ENCODE measurements at regions not wholly inside any gene's neighbourhood (a gene's known extent, or its start where the extent isn't known, plus 50 kb on each side); places are given as distances from the start of the nearest gene placed in this dataset.

DNA sequence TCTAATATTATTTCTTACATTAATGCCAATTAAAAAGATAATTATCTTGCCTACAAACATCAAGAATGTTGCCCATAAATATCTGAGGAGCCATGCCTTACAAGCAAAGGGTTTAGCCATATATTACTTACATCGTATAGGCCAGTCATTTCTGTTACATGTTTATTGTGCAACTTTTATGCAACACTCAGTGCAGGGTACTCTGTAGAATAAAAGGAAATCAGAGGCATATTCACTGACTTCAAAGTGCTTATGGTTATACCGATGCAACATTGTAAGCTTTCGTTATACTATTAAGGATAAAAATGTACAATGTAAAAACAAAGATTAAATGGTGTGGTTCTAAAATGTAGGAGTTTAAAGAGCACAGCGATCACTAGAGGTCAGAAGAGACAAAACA is 315.9 kb downstream of the PCDH10 start:
- Histone ChIP-seq H3K27me3 (ENCODE audit: control insufficient read depth in 4 of 4, insufficient read depth in 4 of 4, low read length in 3 of 4) (no peaks in the 10 kb centered on the region), H3K9me3 (ENCODE audit: control insufficient read depth in 4 of 4, low read length in 3 of 4) (no peaks in the 10 kb centered on the region), H3K9ac (ENCODE audit: low read depth in 1 of 2, low read length in 2 of 2) (no peak overlapping the region), H3K27ac (ENCODE audit: low read depth in 1 of 2, low read length in 2 of 2) (no peak overlapping the region), H3K4me1 (ENCODE audit: control insufficient read depth in 4 of 4, insufficient read depth in 4 of 4, low read length in 3 of 4) (no peaks in the 10 kb centered on the region), H3K4me3 (ENCODE audit: low read depth in 1 of 3, low read length in 3 of 3) (no peak overlapping the region), H3K36me3 (ENCODE audit: control insufficient read depth in 4 of 4, insufficient read depth in 3 of 4, low read depth in 1 of 4, low read length in 3 of 4) (no peaks in the 10 kb centered on the region)
- no peak for DNase-seq (ENCODE audit: low spot score)
- 70% methylated on average over 4 of the region's 4 CpGs for WGBS
- TF ChIP-seq HNF4A (conservative IDR thresholded peaks at IDR 0.05) (no peak), RAD21 (IDR thresholded peaks at IDR 0.05) (no peak), GABPA (IDR thresholded peaks at IDR 0.05 in 1 of 2, conservative IDR thresholded peaks at IDR 0.05 in 1 of 2) (no peak), TAF1 (conservative IDR thresholded peaks at IDR 0.05) (no peak), RXRA (IDR thresholded peaks at IDR 0.05) (no peak), YY1 (IDR thresholded peaks at IDR 0.05) (no peak), EGR1 (IDR thresholded peaks at IDR 0.05; ENCODE audit: low read depth in 2 of 2) (no peak), FOXA2 (IDR thresholded peaks at IDR 0.05) (no peak), NR2F2 (IDR thresholded peaks at IDR 0.05) (no peak), SP1 (IDR thresholded peaks at IDR 0.05) (no peak), HNF4G (IDR thresholded peaks at IDR 0.05) (no peak)
- TF ChIP-seq, protein P1, sequence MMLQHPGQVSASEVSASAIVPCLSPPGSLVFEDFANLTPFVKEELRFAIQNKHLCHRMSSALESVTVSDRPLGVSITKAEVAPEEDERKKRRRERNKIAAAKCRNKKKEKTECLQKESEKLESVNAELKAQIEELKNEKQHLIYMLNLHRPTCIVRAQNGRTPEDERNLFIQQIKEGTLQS (IDR thresholded peaks at IDR 0.05) = no peak
- TF ChIP-seq, protein P2, sequence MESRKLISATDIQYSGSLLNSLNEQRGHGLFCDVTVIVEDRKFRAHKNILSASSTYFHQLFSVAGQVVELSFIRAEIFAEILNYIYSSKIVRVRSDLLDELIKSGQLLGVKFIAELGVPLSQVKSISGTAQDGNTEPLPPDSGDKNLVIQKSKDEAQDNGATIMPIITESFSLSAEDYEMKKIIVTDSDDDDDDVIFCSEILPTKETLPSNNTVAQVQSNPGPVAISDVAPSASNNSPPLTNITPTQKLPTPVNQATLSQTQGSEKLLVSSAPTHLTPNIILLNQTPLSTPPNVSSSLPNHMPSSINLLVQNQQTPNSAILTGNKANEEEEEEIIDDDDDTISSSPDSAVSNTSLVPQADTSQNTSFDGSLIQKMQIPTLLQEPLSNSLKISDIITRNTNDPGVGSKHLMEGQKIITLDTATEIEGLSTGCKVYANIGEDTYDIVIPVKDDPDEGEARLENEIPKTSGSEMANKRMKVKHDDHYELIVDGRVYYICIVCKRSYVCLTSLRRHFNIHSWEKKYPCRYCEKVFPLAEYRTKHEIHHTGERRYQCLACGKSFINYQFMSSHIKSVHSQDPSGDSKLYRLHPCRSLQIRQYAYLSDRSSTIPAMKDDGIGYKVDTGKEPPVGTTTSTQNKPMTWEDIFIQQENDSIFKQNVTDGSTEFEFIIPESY (IDR thresholded peaks at IDR 0.05) = no peak
- TF ChIP-seq, protein P3, sequence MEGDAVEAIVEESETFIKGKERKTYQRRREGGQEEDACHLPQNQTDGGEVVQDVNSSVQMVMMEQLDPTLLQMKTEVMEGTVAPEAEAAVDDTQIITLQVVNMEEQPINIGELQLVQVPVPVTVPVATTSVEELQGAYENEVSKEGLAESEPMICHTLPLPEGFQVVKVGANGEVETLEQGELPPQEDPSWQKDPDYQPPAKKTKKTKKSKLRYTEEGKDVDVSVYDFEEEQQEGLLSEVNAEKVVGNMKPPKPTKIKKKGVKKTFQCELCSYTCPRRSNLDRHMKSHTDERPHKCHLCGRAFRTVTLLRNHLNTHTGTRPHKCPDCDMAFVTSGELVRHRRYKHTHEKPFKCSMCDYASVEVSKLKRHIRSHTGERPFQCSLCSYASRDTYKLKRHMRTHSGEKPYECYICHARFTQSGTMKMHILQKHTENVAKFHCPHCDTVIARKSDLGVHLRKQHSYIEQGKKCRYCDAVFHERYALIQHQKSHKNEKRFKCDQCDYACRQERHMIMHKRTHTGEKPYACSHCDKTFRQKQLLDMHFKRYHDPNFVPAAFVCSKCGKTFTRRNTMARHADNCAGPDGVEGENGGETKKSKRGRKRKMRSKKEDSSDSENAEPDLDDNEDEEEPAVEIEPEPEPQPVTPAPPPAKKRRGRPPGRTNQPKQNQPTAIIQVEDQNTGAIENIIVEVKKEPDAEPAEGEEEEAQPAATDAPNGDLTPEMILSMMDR (IDR thresholded peaks at IDR 0.05; ENCODE audit: low read depth, low read length, missing input control) = no peak

DNA sequence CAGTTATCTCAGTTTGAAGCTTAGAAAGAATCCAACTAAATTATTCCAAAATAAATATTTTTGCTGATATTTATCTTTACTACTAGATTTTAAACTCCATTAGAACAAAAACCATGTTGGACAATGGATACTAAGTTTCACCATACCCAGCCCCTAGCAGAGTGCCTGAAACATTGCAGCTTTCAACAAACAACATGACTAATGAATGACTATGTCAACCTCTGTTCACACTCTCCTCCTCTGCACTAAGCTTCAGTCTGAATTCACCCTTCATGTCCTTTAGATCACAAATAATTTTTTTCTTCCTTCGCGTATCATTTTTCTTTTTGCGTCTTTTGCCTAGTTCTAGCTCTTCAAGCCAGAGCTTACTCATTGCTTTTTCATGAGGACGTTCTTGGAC is 315.2 kb downstream of the PCDH10 start:
- Histone ChIP-seq H3K27ac (ENCODE audit: low read depth in 1 of 2, low read length in 2 of 2) (no peak overlapping the region), H3K36me3 (ENCODE audit: control insufficient read depth in 4 of 4, insufficient read depth in 3 of 4, low read depth in 1 of 4, low read length in 3 of 4) (no peaks in the 10 kb centered on the region), H3K27me3 (ENCODE audit: control insufficient read depth in 4 of 4, insufficient read depth in 4 of 4, low read length in 3 of 4) (no peaks in the 10 kb centered on the region), H3K9me3 (ENCODE audit: control insufficient read depth in 4 of 4, low read length in 3 of 4) (no peaks in the 10 kb centered on the region), H3K4me3 (ENCODE audit: low read depth in 1 of 3, low read length in 3 of 3) (no peak overlapping the region), H3K9ac (ENCODE audit: low read depth in 1 of 2, low read length in 2 of 2) (no peak overlapping the region), H3K4me1 (ENCODE audit: control insufficient read depth in 4 of 4, insufficient read depth in 4 of 4, low read length in 3 of 4) (no peaks in the 10 kb centered on the region)
- DNase-seq (ENCODE audit: low spot score) = no peak
- 76% methylated on average over 4 of the region's 4 CpGs for WGBS
- TF ChIP-seq SP1 (IDR thresholded peaks at IDR 0.05) (no peak), NR2F2 (IDR thresholded peaks at IDR 0.05) (no peak)
- TF ChIP-seq, protein P4, sequence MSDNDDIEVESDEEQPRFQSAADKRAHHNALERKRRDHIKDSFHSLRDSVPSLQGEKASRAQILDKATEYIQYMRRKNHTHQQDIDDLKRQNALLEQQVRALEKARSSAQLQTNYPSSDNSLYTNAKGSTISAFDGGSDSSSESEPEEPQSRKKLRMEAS (IDR thresholded peaks at IDR 0.05) = no peak

DNA sequence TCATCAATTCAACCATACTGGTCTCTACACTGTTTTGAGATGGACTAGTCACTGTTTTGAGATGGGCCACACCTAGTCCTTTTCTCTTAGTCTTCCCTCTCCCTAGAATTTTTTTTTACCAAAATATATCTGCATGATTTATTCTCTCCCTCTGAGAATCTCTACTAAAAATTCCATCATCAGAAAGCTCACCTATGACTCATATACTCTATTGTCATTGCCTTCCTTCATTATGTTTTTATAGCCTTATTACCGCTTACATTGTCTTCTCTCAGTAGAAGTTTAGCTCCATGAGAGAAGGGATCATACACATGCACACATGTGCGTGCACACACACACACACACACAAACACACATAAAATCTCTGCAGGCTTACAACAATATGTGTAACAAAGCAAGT is 303.6 kb downstream of the PCDH10 start:
- no peaks in the 10 kb centered on the region for H3K27me3 ChIP-seq (ENCODE audit: control insufficient read depth in 4 of 4, insufficient read depth in 4 of 4, low read length in 3 of 4)
- WGBS = 94% methylated on average over 2 of the region's 2 CpGs

More for the DNA sequence above, 303.6 kb downstream of the PCDH10 start:
- Histone ChIP-seq H3K4me1 (ENCODE audit: control insufficient read depth in 4 of 4, insufficient read depth in 4 of 4, low read length in 3 of 4) (no peaks in the 10 kb centered on the region), H3K36me3 (ENCODE audit: control insufficient read depth in 4 of 4, insufficient read depth in 3 of 4, low read depth in 1 of 4, low read length in 3 of 4) (no peaks in the 10 kb centered on the region), H3K4me3 (ENCODE audit: low read depth in 1 of 3, low read length in 3 of 3) (no peak overlapping the region), H3K9me3 (ENCODE audit: control insufficient read depth in 4 of 4, low read length in 3 of 4) (no peaks in the 10 kb centered on the region), H3K27ac (ENCODE audit: low read depth in 1 of 2, low read length in 2 of 2) (no peak overlapping the region), H3K9ac (ENCODE audit: low read depth in 1 of 2, low read length in 2 of 2) (no peak overlapping the region)
- TF ChIP-seq, protein P3 (IDR thresholded peaks at IDR 0.05; ENCODE audit: low read depth, low read length, missing input control) = no peak
- no peak for TF ChIP-seq RAD21 (IDR thresholded peaks at IDR 0.05)
- no peak for DNase-seq (ENCODE audit: low spot score)
